ENCODE measurements at regions not wholly inside any gene's neighbourhood (a gene's known extent, or its start where the extent isn't known, plus 50 kb on each side); places are given as distances from the start of the nearest gene placed in this dataset.

GRCh38 chr22:44389181-44389580, 76.4 kb upstream of the SHISAL1 start:
- DNase-seq (ENCODE audit: low read depth in 1 of 2, low spot score in 1 of 2): no peak

GRCh38 chr22:44387486-44387885, 74.7 kb upstream of the SHISAL1 start:
- no peak for DNase-seq (ENCODE audit: low read depth in 1 of 2, low spot score in 1 of 2)

GRCh38 chr22:44386386-44387035, 73.8 kb upstream of the SHISAL1 start:
- DNase-seq (ENCODE audit: low read depth in 1 of 2, low spot score in 1 of 2): no peak

DNA sequence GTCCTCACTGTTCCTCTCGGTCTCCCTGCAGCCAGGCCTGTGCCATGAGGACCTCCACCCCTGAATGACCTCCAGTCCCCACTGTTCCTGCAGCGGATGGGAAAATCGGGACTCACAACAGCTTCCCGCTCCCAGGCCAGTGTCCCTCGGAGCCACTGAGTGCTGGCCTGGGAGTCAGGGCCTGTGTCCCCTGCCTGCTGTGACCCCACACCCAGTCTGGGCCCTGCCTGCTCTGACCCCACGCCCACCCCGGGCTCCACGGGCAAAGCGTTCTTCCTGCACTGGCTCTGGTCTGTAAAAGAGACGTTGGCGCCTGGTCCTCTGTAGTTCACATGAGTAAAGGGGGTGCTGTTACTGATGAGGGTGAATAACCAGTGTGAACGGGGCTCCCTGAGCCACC, 73.0 kb upstream of the SHISAL1 start:
- no peak for DNase-seq (ENCODE audit: low read depth in 1 of 2, low spot score in 1 of 2)

DNA sequence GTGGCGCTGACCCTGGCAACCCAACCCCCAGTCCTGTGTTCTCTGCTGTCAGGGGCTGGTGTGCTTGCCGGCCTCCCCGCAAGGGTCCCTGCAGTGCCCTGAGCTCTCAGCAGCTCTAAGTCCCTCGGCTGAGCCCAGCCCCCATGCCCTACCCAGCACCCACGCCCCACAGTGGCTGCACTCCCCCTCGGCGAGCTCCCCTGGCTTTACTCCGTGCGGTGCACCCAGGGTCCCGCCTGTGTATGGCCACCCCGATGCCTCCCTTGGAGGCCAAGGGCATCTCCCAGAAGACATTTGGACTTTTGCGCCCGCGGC, 72.5 kb upstream of the SHISAL1 start:
- DNase-seq (ENCODE audit: low read depth in 1 of 2, low spot score in 1 of 2): no peak

DNA sequence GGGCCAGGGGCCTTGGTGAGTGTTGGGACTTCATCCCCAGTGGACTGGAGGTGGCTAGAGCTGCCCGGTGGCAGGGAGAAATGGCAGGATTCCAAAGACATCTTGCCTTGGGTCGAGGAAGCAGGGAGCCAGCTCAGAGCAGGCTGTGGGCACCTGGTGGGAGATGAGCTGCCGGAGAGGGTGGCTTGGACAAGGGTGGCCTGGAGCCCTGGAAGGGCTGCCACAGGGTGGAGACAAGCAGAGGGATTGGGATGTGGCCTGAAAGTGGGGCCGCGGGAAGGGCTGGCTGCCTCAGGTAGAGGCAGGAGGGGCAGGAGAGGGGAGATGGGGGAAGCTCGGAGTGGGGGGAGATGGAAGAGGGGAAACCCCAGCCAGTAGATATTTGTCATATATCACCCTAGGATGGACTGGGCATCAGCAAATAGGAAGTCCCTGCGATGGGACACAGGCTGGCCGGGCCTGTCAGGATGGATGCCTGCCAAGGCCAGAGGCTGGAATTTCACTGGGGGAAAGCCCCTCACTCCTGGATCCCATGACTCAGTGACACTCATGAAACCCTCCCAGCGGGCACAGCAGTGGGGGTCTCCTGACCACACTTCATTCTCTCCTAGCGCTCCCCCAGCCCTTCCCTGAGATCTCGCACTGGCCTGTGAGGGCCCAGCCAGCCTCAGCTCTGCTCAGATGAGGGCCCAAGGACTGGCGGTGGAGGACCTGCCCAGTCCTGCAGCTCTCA, 72.0 kb upstream of the SHISAL1 start:
- no peak for DNase-seq (ENCODE audit: low read depth in 1 of 2, low spot score in 1 of 2)

DNA sequence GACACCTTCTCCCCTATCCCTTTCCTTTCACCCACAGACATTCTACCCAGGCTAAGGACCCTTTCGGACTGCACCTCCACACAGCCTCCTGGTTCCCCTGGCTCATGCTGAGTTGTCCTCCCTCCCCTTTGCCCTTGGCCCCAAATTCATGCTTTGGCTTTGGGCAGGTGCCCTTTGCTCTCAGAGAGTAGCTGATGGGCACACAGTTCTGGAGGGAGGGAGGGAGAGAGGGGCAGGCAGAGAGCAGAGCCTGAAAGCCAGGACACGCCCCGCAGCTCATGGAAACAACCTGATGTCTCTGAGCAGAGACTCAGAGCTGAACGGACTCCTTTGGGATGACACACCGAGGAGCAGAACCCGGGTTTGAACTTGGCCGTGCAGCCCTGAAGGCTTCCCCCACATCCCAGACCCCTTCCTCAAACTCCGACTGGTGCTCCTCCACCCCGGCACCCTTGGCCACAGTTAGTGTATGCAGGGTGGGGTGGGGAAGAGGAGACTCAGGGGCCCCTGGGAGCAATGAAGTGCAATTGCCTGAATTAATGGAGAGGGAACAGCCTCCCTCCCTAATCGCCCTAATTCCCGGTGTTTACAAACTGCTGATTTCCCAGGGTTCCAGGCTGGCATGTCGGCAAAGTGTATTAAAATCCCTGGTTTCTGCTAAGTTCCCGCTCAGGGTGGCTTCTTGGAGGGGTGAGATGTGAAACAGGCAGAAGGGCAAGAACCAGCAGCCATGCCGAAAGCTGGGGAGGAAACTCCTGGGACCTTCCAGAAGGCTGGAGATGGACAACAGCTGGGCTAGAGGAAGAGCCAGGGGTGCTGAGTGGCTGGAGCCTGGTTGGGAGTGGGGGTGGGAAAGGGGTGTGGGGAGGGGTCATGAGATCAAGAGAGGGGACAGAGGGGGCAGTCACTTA, 71.2 kb upstream of the SHISAL1 start:
- no peak for DNase-seq (ENCODE audit: low read depth in 1 of 2, low spot score in 1 of 2)

DNA sequence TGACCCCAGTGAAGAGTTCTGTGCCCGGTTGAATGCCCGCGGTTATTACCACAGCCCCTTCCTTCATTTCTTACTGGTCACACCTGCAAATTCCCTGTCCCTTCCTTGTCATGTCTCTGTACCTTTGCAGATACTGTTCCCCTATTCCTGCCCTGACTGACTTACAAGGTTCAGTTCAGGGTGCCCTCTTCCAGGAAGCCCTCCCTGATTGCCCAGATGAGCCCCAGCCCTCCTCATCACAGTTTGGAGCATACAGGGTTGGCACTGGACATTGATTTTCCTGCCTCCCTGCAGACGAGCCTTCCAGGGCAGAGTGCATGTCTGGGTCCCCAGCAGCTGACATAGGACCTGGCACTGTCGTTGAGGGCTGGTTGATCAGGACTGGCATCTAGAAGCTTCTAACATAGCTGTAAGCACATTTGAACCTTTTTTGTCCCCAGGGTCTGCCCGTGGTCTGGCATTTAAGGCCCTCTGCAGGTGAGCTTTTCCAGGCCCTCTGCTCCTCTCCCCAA, 70.4 kb upstream of the SHISAL1 start:
- DNase-seq (ENCODE audit: low read depth in 1 of 2, low spot score in 1 of 2): no peak

GRCh38 chr22:44382116-44383038, 69.6 kb upstream of the SHISAL1 start:
- no peak for DNase-seq (ENCODE audit: low read depth in 1 of 2, low spot score in 1 of 2)

DNA sequence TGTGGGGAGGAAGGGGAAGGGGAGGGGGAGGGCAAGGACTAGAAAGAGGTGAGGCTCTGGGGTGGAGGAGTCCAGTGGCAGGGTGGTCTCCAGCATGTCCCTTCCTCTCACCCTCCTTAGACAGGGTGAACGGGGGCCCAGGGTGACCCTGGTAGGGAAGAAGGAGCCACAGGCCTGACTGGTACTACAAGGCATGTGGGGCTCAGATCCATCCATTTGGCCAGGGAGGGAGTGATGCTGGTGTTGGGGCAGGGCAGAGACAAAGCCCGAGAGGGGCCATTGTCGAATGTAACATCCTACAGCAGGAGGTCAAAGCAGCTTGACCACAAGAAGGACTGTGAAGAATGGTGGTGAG, 69.0 kb upstream of the SHISAL1 start:
- no peak for DNase-seq (ENCODE audit: low read depth in 1 of 2, low spot score in 1 of 2)

GRCh38 chr22:44380756-44381486, 68.2 kb upstream of the SHISAL1 start:
- no peak for DNase-seq (ENCODE audit: low read depth in 1 of 2, low spot score in 1 of 2)

GRCh38 chr22:44379817-44380755, 67.3 kb upstream of the SHISAL1 start:
- DNase-seq (ENCODE audit: low read depth in 1 of 2, low spot score in 1 of 2): no peak

DNA sequence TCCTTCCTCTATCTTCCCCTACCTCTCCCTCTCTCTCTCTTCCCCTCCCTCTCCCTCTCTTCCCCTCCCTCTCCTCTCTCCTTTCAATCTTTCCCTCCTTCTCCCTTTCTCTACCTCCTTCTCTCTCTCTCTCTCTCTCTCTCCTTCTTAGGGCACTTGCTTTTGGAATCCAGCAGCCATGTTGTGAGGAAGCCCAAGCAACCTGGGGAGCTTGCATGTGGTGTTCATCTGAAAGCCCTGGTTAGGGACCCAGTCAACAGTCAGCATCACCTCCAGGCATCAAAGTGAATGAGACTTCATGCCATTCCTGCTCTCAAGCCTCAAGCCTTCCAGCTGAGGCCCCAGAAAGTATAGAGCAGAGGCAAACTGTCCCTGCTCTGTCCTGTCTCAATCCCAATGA, 65.6 kb upstream of the SHISAL1 start:
- no peak for DNase-seq (ENCODE audit: low read depth in 1 of 2, low spot score in 1 of 2)

DNA sequence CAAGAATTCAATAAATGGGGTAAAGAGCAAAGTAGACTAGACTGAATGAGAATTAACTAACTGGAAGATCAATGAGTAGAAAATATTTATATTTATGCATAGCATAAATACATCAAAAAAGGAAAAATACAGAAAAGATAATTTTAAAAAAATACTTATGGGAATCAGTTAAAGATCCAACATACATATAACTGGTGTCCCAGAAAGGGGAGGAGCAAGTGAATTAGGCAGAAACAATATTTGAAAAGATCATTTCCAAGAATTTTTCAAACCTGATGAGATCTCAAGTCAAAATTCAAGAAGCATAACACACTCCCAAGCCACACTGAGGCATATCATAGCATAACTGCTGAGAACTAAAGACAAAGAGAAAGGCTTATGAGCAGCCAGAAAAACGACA, 62.7 kb upstream of the SHISAL1 start:
- DNase-seq (ENCODE audit: low read depth in 1 of 2, low spot score in 1 of 2): no peak

GRCh38 chr22:44373234-44373633, 60.5 kb upstream of the SHISAL1 start:
- no peak for DNase-seq (ENCODE audit: low read depth in 1 of 2, low spot score in 1 of 2)

DNA sequence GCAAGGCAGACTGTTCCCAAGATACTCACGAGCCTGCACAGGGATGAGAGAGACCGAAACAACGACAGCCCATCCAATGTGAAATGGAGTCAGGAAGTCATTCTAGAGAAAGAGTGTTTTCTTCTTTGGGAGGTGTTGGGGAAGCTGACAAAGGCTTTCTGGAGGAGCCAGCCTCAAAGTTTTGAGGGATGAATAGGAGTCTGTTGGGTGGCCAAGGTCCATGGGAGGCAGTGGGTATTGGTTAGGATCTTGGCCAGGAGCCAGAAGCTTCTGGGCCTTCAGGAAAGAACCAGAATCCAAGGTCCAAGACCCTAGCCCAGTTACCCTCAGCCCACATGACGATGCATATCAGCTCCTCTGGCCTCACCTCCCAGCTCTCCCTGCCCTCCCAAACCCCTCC, 59.9 kb upstream of the SHISAL1 start:
- no peak for DNase-seq (ENCODE audit: low read depth in 1 of 2, low spot score in 1 of 2)

GRCh38 chr22:44371741-44372525, 59.2 kb upstream of the SHISAL1 start:
- DNase-seq (ENCODE audit: low read depth in 1 of 2, low spot score in 1 of 2): no peak

Data from activated T-helper 1 cell treated with anti-CD3 and anti-CD28 coated beads, Interleukin-2, amount 50 U/mL, for 16 hours (primary cell).